Mammary epithelial cell (primary cell): ENCODE measurements at regions not wholly inside any gene's neighbourhood (a gene's known extent, or its start where the extent isn't known, plus 50 kb on each side); places are given as distances from the start of the nearest gene placed in this dataset.

Experiments
- CTCF ChIP-seq, 2 donors: IDR thresholded peaks in 1 of 2; conservative IDR thresholded peaks in 1 of 2; 2 replicates each; pipeline ENCODE4 v1.5.1; 2011 to 2012; ENCODE audit warnings: inconsistent platforms in 2 of 2, low read length in 2 of 2, mild to moderate bottlenecking in 2 of 2, control low read depth in 1 of 2, low read depth in 1 of 2; ENCODE audit not compliant: insufficient read depth in 1 of 2; ENCODE audit errors: extremely low read depth in 1 of 2
- EZH2 ChIP-seq: IDR thresholded peaks from 2 replicates; pipeline ENCODE4 v1.6.1; 2012; ENCODE audit warnings: low read length, inconsistent platforms, borderline replicate concordance

- TF ChIP-seq CTCF (conservative IDR thresholded peaks at IDR 0.05 in 1 of 2, IDR thresholded peaks at IDR 0.05 in 1 of 2; ENCODE audit: extremely low read depth in 1 of 2, insufficient read depth in 1 of 2, low read depth in 1 of 2, low read length in 2 of 2) = no peak
- TF ChIP-seq EZH2 = no peak
These were observed 114.7 kb downstream of the NCOR2 start for GRCh38 chr12:124452576-124453331.
